IPS DF 4.7 (cell line): ENCODE measurements at regions not wholly inside any gene's neighbourhood (a gene's known extent, or its start where the extent isn't known, plus 50 kb on each side); places are given as distances from the start of the nearest gene placed in this dataset.

Experiments
- DNase-seq: peaks from one replicate; pipeline ENCODE4 v3.0.0-alpha.2; 2013; ENCODE audit warnings: low spot score; ENCODE audit errors: extremely low read depth

DNA sequence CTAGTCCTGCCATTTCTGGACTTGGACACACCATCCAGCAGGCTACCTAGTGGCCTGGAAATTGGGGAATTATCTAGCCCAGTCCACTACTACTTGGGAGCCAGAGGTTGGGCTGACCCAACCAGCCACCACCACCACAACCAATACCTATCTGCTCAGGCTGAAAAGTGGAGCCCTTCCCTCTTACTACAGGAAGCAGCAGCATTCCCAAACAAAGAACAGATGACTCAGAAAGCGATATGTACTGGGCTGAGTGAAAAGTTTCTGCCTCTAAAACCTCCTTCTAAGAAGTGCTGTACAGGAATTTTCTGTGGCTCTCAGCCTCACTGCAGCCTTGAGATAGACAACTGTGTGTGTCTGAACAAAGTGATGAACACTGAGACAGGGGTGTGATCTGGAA is 279.4 kb downstream of the CDH10 start:
- DNase-seq = no peak

DNA sequence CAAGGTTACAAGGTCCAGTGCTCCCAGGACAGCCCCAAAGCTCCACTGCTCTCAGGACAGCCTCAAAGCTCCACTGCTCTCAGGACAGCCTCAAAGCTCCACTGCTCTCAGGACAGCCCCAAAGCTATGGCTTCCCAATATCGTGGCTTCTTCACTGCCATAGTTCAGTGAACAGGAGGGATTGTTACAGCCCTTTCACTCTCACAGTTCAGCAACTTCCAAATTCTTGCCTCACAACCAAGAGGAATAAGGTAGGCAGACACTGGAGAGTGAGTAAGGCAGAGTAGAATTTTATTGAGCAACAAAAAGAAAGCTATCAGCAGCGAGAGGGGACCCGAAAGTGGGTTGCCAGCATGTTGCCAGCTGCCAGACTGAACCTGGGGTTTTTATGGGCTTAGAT is 277.6 kb downstream of the CDH10 start:
- DNase-seq = no peak

DNA sequence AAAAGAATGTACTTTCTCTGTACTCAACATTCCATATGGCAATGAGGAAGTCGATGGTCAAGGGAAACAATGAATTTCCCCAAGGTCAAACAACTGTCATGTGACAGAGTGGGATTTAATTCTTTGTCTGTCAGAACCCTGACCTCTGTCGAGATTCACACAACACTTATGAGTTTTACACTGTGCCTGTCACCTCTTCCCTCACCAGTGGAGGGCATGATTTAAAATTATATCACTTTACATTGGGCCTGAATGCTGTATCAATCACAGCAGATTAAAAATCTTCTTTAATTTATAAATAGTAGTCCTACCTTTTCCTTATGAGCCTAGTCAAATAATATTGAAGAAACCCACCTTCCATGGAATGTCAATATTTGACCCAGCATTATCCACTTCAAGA is 276.7 kb downstream of the CDH10 start:
- DNase-seq = no peak

DNA sequence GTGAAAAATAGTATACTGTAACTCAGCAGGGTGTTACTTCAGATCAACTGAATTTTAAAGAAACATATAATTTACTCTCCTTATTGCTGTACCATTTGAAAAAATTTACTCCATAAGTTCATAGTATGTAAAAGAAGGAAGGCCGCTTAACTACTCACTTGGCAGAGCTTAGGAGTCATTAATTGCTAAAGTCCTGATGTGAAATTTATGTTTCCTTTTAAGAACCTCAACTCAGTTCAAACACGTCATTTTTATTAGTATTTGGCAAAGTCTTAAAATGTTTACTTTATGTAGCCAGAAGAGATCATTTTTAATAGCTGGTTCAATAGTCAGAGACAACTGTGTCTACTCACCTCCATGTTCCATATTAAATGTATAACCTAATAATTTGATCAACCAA is 268.6 kb downstream of the CDH10 start:
- no peak for DNase-seq

DNA sequence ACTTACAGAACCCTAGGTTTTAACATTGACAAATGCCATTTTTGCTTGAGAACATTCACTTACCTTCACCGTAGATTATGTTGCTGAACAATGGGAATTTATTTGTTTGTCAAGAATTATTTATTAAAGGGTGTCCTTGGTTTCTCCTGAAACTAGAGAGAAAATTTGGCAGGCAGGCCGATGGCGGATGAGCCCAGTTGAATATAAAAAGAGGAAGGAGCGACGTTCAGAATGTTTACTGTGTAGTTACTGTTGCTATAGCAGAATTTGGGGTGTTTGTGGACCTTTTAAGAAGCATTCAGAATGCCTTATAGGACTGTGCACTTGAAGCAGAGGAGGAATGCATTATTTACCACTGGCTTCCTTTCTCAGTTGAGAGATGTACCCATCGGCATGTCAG is 268.2 kb downstream of the CDH10 start:
- no peak for DNase-seq

DNA sequence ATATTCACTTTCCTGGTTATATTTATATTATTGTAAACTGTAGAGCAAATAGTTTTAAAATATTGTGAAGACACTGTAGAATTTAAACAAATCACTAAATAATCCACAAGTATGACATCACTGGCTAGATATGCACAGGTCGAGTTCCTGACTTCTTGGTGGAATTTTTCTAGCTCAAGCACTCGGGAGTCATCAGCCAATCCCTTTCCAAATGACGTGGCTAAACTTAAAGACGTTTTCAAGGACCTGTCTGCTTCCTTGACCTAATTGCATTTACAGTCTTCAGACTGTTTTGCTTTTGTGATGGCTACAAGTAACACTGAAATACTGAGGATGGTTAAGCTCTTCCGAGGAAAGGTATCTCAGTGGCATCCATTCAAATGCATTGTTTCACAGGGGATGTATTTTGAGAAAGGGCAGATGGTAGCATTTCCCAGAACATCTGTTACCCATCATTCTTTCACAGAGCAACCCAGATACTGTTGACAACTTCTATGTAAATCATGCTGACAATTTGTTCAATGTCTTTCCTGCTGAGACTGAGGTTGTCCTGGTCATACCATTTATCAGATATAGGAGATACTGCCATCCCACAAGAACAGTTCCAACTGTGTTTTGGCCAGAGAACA is 262.8 kb downstream of the CDH10 start:
- no peak for DNase-seq

DNA sequence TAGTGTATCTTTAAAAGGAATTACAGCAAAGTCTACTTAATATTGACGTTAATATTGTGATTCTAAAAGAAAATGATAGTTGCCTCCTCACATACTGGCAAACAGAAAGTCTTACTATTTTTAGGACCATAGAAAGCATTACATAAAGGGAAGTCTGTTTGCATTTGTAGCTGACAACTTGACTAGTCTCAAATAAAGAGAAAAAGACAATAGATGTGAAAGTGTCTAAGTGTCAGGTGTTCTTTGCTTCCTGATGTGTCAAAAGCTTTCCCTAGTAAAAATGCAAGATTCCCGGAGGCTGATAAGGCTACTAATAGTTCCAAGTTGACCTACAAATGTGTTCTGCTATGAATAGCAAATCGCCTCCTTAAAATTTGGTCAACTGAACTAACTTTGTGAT is 259.7 kb downstream of the CDH10 start:
- no peak for DNase-seq

DNA sequence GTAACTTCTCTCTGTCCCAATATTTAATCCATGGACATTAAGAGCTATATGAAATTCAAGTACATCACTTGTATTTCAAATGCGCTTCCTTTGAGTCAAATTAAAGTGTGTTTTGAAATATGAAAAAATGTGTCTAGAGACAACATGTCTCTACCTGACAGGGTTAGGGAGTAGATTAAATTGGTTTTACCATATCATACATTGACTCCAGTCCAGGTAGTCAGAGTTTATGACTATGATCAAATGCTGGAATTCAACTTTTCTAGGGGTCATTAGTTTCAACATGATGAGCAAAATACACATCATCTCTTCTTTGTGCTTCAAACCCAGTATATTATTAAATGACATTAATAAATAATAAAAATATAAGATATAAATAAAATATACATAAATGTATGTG is 259.2 kb downstream of the CDH10 start:
- DNase-seq = no peak

DNA sequence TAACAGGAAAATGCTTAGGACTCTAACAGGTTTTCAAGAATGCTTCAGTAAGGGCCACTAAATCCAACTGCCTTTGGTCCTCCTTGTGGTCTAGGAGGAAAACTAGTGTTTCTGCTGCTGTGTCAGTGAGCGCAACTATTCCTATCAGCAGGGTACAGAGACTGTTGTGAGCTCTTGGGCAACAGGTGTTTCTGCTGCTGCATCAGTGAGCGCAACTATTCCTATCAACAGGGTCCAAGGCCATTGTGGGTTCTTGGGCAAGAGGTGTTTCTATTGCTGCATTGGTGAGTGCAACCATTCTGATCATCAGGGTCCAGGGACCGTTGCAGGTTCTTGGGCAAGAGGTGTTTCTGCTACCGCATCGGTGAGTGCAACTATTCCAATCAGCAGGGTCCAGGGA is 256.3 kb downstream of the CDH10 start:
- no peak for DNase-seq

DNA sequence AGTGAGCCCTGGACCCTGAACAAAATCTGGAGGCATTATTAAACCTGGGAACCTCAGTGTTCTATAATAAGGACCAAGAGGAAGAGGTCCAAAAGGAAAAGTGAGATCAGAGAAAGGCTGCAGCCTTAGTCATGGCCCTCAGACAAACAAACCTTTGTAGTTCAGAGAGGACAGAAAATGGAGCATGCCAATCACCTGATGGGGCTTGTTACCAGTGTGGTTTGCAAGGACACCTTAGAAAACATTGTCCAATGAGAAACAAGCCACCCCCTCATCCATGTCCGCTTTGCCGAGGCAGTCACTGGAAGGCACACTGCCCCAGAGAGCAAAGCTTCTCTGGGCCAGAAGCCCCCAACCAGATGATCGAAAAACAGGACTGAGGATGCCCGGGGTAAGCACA is 254.8 kb downstream of the CDH10 start:
- DNase-seq = no peak

DNA sequence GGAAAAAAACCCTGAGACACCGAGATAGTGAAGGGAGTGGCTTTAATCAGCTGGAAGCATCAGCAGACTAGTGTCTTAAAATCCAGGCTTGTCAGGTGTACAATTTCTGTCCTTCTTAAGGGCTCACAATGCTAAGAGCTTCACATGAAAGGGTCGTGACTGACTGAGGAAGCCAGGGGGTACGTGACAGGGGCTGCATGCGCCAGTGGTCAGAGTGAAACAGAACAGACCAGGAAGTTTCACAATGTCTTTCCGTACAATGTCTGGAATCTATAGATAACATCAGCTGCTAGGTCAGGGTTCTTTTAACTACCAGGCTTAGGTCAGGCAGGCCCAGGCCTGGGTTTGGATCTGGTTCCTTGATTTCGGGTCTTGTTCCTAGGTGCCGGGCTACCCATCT is 253.0 kb downstream of the CDH10 start:
- no peak for DNase-seq

DNA sequence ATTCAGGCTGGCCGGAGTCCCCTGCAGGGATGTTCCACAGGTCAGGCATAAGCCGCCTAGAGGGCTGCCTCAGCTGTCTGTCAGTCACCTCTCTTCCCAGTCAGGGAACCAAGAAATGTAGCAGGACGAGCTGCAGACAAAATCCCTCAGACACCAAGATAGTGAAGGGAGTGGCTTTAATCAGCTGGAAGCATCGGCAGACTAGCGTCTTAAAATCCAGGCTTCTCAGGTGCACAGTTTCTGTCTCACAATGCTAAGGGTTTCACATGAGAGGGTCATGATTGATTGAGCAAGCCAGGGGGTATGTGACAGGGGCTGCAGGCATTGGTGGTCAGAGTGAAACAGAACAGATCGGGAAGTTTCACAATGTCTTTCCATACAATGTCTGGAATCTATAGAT is 247.2 kb downstream of the CDH10 start:
- no peak for DNase-seq

DNA sequence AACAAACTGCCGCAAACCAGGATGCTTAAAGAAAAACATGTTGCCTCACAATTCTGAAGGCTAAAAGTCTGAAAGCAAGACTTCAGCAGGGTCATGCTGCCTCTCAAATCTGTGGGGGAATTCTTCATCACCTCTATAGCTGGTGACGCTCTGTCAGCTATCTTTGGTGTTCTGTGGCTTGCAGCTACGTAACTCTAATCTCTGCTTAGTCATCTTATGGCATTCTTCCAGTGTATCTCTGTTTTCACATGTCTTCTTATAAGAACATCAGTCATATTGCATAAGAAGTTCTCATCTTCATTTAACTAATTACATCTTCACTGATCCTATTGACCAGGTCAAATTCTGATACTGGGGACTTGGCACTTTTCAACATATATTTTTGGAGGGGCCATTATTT is 243.0 kb downstream of the CDH10 start:
- no peak for DNase-seq

DNA sequence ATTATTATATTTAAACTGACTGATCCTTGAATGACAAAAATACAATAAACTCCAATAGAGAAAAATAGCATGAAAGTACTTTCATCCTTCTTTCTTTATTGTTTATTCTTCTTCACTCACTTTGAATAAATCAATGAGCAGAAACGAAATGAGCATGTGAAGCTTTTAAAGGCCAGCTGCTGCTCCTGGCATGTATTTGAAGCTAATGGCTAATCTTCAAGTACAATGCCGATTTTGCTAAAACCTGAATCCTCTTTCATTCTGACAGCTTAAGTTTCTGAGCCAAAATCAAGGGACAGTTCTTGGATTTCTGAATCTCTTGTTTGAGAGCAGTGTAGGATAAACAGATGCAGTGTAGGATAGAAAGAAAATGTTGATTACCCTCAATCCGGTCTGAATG is 237.3 kb downstream of the CDH10 start:
- no peak for DNase-seq

DNA sequence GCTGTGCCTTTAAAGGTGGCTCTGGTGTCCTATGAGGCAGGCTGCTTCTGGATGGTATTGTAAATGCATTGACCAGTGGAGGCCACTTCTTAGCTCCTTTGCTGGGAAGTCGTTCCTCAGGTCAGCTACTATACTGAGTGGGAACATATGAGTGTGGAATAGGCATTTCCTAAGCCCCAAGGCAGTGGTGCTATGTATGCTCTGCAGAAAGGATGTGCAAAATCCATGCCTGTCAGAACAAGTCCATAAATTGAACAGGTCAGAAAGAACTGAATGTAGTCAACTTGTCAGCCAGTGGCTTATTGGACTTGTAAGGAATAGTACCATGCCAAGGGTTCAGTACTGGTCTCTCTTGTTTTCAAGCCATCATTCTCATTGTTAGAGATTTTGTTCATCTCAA is 216.4 kb downstream of the CDH10 start:
- no peak for DNase-seq

DNA sequence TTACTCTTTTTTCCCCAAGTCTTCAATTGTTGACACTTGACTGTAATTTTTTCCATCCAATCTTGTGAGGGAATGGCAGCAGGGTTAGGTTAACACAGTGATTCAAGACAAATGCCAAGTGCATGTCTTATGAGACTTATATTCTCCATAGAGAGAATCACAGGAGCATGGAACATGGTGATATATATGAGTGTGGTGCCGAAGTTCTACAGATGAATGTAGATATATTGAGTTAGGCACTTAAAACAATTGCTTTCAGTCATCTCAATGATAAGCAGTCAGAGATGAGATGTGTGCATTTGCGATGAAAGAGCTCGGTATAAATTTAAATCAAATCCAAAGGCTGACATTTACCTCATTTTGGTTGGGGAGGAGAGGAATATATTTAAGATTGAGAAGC is 211.2 kb downstream of the CDH10 start:
- no peak for DNase-seq
